Renal cortical epithelial cell (primary cell): ENCODE measurements at regions not wholly inside any gene's neighbourhood (a gene's known extent, or its start where the extent isn't known, plus 50 kb on each side); places are given as distances from the start of the nearest gene placed in this dataset.

Source experiments
- DNase-seq: peaks from one replicate; pipeline ENCODE4 v3.0.0-alpha.2; 2011; ENCODE audit warnings: low read depth

DNA sequence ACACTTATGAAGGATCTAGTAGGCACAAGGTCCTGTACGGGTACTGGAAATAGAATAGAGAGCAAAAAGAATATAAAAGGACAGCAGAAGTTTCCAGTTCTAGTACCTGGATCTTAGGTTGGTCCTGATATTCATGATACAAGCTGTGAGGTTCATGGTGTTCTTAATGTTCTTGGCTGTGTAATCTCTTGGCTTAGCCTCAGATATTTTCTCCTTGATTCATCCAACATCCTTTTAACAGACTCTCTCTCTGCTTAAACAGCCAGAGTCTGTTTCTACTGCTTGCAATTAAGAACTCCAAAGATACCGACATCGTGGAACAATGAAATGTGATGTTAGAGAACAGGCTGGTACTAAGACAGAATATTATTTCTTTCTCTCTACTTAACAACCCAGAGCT lies 49.9 kb downstream of the CNTN3 start:
- no peak for DNase-seq

DNA sequence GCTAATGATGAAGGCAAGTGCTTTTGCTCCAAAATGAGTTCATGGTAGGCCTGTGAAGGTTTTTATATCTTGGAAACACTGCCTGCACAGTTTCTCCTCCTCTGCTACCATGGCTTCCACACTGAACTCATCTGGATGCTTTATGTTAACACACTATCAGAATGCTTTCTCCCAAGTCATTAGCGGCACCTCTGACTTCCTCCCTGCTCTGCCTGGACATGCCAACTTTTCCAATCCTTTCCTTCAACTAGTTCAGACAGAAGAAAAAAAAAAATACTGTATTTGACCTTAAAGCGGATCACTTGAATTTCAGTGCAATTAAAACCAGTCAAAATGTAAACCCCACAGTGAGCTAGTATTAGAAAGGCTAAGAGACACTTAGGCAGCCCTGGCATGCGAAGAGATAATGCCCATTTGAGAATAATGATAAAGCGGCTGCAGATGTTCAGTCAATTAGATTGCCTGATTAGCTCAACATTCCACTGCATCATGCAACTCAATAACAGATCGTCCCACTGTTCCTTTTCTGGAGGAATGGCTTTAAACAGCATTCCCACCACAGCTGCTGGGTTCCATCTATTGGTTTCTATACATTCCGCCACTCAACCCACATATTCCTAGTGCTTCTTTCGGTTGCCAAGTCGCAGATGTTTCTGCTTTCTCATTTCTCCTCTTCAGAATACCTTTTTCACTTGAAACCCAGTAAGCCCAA lies 51.7 kb downstream of the CNTN3 start:
- DNase-seq: no peak

DNA sequence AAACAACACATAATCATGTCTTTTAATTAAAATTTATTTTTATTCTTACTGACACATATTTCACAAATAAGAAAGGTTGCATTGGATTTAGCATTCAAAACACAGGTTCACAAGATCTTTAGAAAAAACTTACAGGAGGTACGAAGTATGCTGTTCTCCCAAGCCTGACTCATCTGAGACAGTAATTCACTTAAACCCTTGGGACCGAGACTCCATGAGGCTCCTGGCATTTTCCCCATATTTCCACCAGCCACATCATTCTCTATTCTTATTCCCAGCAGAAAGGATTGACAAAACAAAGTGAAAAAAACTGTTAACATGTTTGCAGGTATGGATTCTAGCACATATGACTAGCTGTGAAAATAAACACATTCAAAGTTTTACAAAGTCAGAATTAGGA lies 52.6 kb downstream of the CNTN3 start:
- no peak for DNase-seq

DNA sequence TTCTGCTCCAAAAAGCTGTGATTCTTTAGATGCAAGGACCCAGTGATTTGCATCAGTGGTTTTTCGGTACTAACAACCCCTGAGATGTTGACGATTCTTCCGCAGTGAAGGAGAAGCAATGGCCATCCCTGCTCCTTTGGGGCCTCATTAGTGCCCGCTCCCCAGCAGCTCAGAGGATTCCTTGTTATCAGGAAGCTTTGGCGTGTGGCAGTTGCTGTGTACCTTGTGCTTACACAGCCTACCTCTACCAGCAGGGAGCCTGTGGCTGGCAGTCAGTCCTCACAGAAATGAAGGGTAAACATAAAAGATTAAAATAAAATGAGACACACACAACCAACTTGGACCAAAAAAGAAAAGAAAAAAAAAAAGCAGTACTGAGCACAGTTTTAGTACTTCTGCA lies 55.2 kb downstream of the CNTN3 start:
- no peak for DNase-seq

DNA sequence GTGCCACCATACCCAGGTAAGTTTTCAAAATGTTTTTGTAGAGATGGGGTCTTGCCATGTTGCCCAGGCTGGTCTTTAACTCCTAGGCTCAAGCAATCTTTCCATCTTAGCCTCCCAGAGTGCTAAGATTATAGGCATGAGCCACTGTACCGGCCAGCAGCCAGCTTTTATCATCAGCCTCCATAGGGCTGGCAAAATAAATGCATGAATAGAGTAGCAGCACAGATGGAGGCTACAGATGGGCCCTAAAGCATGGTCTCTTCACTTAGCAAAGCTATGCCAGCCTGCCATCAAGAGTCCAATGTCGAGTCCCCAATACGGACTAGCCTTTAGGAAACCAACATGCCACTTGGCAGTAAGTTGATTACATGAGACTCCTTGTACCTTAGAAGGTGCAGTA lies 63.8 kb downstream of the CNTN3 start:
- no peak for DNase-seq

DNA sequence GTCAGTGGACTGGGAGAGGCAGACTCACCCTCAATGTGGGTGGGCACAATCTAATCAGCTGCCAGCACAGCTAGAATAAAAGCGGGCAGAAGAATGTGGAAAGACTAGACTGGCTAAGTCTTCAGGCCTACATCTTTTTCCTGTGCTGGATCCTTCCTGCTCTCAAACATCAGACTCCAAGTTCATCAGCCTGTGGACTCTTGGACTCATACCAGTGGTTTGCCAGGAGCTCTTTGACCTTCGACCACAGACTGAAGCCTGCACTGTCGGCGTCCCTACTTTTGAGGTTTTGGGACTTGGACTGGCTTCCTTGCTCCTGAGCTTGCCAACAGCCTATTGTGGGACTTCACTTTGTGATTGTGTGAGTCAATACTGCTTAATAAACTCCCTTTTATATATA lies 68.0 kb downstream of the CNTN3 start:
- peak; percentile 47 for DNase-seq

DNA sequence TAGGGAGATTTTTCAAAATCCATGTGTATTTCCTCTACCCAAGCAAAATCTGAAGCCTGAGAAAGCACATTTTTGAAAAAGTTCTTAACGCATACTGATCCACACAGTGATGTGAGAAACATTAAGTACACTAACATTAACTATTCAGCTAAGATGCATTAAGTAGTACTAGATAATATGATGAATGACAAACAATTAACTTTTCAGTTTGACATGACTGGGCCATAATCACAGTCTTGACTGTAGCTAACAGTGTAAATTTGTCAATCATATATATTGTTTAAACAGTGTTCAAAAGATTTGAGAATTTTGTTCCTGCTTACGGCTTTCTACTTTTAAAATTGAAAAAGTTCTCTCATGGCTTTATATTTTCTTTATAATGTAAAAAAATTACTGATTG lies 72.0 kb downstream of the CNTN3 start:
- DNase-seq: no peak

DNA sequence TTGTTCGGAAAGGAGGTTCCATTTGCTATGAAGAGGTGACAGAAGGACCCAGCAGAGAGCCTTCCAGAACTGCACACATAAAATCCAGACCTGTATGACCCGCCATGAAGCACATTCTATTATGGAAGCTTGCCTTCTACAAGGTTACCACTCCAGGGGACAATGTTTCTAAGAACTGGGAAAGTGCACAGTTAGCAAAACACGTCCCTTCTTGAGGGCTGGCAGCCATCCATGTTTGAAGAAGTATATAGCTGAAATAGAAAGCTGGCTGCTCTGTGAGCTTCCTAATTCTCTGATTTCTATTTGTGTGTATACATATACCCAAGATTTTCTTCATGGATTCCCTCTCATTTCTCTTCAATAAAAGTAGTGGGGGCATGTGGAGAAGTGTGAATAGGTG lies 74.6 kb downstream of the CNTN3 start:
- DNase-seq: no peak

DNA sequence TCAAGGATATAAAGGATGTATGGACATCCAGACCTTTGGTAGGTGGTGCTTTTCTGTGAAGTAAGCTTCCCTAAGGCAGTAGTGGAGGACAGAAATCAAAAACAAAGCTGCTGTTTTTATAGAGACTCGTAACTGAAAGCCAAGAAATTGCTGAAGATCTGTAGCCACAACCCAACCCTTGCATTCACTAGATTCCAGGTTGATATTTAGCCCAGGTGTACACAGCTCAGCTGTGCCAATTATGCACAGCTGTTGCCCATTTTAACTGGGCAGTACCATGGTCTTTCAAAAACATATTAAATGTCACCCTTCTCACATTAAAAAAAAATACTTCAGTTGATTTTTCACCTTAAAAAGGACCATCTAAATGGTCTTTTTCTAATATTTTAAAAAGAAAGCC lies 75.8 kb downstream of the CNTN3 start:
- DNase-seq: no peak

DNA sequence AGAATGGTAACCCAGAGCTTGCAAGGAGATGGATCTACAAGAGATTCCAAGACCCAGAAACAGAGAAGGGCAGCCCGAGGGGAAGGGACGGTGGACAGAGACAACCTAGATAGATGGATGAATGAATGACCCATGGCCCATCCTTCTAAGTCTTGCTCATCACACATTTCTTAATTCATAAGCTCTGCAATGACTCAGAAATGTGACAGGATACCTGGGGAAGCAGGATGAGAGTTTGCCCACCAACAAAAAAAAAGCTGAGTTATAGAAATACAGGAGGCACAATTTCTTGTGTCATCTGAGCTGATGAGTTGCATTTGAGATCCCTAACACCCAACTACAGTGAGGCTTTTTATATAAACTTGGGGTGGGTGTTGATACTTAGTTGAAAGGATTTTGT lies 76.6 kb downstream of the CNTN3 start:
- DNase-seq: no peak

DNA sequence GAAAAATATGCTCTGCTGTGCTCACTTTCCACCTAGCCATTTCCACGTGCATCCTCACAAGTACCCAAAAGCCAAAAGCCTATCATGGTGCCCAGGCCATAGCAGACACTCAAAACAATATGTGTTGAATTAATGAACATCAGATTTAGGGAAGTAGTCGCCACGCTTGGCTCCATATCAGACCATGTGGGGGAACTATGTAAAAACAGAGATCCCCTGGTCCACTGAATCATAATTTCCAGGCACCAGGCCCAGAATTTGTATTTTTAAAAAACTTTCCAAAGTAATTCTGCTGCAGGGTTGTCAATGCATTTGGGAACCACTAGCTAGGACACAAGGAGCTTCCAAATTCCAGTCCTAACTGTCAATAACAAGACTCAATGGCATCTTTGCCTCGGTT lies 77.3 kb downstream of the CNTN3 start:
- no peak for DNase-seq

DNA sequence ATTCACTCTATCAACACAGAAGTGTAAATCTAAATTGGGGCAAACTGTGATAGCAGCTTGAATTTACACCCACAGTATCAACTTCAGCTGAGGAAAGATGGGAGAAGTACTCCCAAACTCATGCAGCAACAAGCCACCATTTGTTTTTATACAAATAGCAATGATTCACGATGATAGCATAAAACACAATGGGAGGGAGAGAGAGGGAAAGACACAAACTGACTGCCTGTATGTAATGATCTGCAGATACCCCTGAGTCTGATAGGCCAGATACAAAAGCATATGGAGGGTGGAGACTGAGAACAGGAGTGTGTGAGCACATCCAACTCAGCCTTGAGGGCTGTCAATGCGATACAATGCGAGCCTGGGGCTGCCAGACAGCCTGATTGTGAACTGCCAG lies 79.2 kb downstream of the CNTN3 start:
- DNase-seq: no peak

DNA sequence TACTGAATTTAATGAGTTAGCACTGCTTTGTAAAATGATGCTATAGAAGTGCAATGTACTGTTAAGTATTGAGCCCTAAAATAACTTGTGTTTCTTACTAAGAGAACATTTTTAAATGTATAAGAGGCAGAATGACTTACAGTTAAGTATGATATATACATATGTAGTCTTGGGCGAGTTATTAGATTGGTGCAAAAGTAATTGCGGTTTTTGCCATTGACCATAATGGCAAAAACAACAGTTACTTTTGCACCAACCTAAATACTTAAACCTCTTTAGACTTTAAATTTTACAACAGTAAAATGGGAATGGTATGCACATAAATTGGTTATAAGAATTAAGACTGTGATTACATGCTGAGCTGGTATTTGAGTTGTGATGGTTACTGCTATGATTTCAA lies 79.8 kb downstream of the CNTN3 start:
- DNase-seq: no peak

DNA sequence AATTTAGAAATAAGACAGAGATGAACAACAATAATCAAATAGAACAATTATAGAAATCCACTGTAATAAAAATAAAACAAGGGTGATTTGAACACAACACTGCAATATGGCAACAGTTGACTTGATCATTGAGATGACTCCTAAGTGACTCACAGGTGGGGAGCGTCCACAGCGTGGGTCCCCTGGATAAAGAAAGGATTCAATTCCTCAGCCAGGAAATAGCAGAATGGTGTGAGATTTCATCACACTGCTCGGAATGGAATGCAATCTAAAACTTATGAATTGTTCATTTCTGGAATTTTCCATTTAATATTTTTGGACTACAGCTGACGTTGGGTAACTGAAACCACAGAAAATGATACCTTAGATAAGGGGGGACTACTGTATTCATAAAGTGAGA lies 82.0 kb downstream of the CNTN3 start:
- DNase-seq: peak; percentile 53

DNA sequence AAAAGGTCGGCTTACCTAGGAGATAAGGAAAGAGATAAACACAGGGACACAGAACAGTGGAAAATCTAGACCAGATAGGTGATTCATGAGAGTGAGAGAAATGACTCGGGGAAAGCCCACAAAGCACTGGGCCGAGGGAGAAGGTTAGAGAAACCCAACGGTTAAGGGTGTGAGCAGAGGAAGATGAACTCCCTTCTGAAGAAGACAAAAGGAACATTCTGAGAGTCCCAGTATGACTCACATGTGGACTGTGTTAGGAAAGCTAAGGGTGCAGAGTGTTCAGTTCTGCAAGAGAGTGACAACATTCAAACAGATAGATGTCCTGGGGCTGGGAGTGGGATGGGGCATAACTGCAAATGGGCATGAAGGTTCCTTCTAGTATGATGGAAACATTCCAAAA lies 83.0 kb downstream of the CNTN3 start:
- DNase-seq: peak; percentile 34

DNA sequence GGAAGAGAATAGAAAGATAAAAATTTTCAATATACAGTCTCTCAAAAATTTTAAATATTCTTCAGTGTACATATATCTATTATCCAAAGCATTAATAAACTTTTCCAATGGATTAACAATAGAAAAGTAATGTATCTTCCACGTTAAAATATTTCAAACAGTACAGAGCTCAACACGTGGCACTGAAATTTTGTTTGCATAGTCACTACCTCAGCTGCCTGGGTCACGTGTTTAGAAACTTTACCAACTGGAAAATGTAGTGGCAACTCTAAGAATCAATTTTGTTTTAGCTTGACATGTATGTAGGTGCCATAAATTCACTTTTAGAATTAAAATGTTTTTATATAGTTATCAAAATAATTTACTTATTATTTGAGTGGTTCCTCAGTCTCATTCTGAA lies 85.3 kb downstream of the CNTN3 start:
- DNase-seq: no peak

DNA sequence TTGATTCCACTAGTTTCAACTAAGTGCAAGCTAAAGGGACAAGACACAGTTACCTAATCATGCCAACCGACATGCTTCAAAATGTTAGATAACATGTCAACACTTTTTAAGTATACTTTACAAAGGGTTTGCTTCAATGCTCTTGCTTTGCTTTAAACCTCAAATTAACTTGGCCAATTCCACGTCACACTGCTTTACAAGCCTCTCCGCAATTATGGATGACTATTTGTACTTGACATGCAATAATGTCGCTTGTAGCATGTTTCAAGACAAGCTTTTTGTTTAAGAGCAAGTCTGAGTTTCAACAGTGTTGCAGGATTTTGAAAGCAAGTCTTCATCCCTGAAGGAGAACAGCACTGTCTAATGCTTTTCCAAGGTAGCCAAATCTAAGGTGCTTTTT lies 86.9 kb downstream of the CNTN3 start:
- no peak for DNase-seq

DNA sequence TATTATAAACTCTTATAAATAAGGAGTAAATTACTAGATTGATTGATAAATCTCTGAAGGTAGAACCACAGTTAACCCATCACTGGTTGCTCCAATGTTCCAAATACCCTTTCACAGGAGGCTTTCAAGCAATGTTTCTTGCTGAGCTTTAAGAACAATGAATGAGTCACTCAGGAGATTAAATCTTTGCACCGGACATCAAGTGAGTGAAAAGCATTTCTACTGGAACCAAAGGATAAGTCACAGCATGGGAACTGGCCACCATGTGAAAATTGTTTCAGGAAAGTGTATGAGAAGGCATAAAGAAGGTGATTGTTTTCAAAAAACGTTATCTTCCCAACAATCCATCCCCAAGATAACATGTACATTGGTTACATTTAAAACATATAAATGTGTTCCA lies 90.6 kb downstream of the CNTN3 start:
- peak; percentile 30 for DNase-seq

DNA sequence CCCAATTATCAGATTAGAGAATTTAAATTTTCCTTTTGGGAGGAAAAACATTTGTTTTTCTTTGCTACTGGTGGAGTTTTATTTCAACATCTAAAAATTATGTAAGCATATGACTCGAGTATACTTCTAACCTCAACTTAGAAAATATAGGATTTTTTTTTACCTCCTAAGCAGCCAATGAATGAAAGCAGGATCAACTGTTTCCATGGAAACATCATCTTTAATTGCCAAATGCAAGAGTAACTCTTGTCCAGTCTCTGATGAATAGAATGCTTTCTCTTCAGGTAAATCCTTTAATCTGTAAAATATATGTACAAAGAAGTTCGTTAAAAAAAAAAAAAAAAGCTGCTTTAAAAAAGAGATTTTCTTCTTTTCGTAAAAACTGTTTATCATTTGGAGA lies 93.6 kb downstream of the CNTN3 start:
- no peak for DNase-seq

DNA sequence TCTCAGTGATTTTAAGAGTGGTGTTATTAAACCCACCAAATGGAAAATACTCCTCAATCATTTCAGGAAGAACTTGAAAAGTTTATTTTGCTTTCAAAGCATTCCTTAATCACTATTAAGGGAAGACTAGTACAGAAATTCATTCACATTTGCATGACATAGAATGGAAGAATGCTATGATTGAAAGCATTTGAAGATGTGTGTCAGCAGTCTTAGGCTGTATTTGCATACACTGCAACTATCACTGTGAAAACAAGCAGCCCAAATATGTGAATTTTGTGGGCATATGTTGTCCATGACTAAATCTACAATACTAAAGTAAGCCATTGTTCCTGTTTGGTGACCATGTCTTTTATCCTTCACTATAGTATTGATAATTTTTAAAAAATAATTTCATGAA lies 95.8 kb downstream of the CNTN3 start:
- DNase-seq: no peak

DNA sequence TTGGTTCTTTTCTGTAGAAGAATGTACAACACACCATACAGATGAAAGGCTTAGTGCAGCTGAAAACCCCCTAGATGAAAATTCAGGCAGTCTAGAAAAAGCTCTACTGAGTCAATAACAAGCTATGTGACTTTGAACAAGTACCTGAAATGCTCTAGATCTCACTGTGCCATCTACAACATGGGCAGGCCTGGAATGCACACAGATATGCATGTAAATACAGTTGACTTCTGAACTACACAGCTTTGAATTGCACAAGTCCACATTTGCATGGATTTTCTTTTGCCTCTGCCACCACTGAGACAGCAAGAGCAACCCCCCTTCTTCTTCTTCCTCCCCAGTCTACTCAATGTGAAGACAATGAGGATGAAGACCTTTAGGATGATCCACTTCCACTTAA lies 98.4 kb downstream of the CNTN3 start:
- DNase-seq: no peak

DNA sequence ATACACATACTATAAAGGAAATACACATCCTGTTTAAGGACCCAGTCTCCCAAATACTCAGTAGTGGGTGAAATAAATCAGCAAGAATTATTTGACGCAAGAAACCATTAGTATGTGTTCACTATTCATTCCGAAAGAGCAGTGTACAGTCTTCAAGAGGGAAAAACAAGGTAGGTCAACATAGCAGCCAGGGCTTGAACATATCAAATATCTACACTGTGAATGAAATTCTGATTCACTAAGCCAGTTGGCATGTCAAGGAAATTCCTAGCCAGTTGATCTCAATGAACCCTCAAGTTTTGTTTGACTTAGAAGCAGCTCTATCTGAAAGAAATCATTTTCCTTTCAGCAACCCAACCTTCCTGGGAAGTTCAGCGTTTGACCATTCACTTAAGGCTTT lies 99.0 kb downstream of the CNTN3 start:
- no peak for DNase-seq

DNA sequence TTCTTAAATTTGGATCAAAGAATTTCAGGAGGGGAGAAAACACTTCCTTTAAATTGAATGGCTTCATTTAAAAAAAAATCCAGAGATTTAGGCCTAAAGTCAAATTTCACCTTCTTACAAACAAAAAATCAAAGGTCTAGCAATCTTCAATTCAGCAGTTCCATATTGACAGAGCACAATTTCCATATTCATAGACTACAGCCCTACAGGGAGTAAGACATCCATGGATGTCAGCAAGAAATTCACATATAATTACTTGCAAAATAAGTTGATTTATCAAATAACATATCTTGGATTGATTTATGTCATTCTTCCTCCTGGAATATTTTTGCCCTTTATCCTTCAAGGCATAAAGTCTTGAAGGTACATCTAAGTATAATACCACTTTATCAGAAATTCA lies 103.4 kb downstream of the CNTN3 start:
- DNase-seq: no peak

DNA sequence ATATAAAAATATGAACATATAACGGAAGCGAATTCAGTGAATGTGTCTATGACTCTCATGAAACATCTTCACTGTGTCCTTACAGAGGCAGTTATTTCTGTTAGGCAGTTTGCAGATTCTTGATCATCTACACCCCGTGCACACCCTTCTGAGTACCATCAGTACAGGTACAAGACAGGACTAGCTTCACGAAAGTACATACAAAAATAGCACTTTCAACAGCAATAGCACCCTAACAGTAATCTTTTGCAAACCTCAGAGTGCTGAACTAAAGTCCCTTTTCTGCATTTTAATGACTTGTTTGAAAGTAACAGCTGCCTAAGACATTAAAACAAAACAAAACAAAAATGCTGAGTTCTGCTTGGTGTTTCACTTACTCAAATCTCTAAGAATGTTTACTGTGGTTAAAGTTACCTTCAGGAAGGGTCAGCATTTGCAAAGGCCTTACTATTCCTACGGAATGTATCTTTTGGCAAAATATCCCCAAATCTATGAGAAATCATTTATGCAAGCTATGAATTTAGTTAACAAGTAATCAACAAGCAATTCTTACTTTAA lies 104.1 kb downstream of the CNTN3 start:
- DNase-seq: no peak
